Inferior parietal cortex (tissue), 1 donor: ENCODE measurements at regions not wholly inside any gene's neighbourhood (a gene's known extent, or its start where the extent isn't known, plus 50 kb on each side); places are given as distances from the start of the nearest gene placed in this dataset.

Experiments used
- DNase-seq: peaks from one replicate; pipeline ENCODE4 v3.0.0-alpha.2; 2016; ENCODE audit errors: extremely low spot score

GRCh38 chr14:98114122-98114895 is 1157.7 kb downstream of the BCL11B start:
- no peak for DNase-seq

GRCh38 chr14:98114946-98115345 is 1157.1 kb downstream of the BCL11B start:
- no peak for DNase-seq

- DNase-seq = no peak
Observed at GRCh38 chr14:98118749-98119148, 1153.2 kb downstream of the BCL11B start.

GRCh38 chr14:98119739-98120138 is 1152.3 kb downstream of the BCL11B start:
- no peak for DNase-seq

- DNase-seq = no peak
Observed at GRCh38 chr14:98120831-98121464, 1151.0 kb downstream of the BCL11B start.

GRCh38 chr14:98122527-98122926 is 1149.5 kb downstream of the BCL11B start:
- DNase-seq = no peak

- no peak for DNase-seq
Observed at GRCh38 chr14:98130691-98131090, 1141.3 kb downstream of the BCL11B start.

- no peak for DNase-seq
Observed at GRCh38 chr14:98131406-98131805, 1140.6 kb downstream of the BCL11B start.

GRCh38 chr14:98133806-98134205 is 1138.2 kb downstream of the BCL11B start:
- no peak for DNase-seq

GRCh38 chr14:98136012-98136789 is 1135.8 kb downstream of the BCL11B start:
- no peak for DNase-seq

GRCh38 chr14:98137131-98138025 is 1134.6 kb downstream of the BCL11B start:
- peak; percentile 44 for DNase-seq

GRCh38 chr14:98138666-98139065 is 1133.3 kb downstream of the BCL11B start:
- DNase-seq = peak; percentile 48

GRCh38 chr14:98140862-98141530 is 1131.0 kb downstream of the BCL11B start:
- DNase-seq = no peak

GRCh38 chr14:98143566-98143965 is 1128.4 kb downstream of the BCL11B start:
- no peak for DNase-seq

- DNase-seq = peak; percentile 7
Observed at GRCh38 chr14:98144964-98145363, 1127.0 kb downstream of the BCL11B start.

GRCh38 chr14:98146416-98146815 is 1125.6 kb downstream of the BCL11B start:
- DNase-seq = no peak

GRCh38 chr14:98154254-98154653 is 1117.7 kb downstream of the BCL11B start:
- no peak for DNase-seq

- no peak for DNase-seq
Observed at GRCh38 chr14:98156411-98156810, 1115.6 kb downstream of the BCL11B start.

GRCh38 chr14:98160901-98161300 is 1111.1 kb downstream of the BCL11B start:
- no peak for DNase-seq

GRCh38 chr14:98161356-98161755 is 1110.6 kb downstream of the BCL11B start:
- no peak for DNase-seq
